HT1080 (cell line): ENCODE measurements at regions not wholly inside any gene's neighbourhood (a gene's known extent, or its start where the extent isn't known, plus 50 kb on each side); places are given as distances from the start of the nearest gene placed in this dataset.

Experiments used
- DNase-seq: peaks from one replicate; pipeline ENCODE4 v3.0.0-alpha.2; 2015; ENCODE audit warnings: low read depth

DNA sequence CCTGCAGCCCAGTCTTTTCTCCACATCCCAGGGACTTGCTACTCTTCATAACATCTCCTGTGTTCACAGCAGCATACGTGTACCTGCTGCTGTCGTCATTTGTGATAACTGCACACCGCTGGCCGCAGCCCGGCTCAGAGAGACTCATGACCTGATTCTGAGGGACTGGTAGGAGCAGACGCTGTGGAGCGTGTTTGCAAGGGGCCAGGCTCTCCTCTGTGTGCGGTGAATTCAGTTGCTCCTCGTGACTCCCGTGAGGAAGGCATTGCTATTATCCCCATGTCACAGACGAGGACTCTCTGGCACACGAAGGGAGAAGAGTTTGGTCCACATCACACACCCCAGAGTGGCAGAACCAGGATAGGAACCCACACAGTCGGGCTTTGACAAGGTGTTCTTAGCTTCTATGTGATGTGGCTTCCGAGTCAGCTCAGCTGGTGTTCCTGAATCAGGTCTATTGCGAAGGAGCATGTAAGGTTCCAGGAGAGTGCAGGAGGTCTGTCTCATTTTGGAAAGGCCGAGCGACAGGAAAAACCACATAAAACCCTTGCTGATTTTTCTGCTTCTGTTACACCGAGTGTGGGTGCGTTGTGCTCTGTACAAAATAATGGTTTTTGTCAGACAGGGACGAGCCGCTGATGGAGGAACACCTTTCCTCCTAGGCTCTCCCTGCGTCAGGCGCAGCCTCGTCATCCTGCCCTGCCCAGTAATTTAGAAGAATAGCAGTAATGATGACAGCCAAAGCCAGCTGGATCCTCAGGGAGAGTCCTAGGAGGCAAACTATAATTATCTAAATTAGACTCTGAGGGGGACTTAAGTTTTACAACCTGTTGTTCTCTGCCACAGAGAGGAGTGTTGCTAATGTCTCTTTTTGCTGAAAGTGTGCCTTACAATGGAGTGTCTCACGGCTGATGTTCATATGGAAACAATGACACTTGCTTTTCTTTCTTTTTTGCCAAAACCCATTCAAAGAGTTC is 157.5 kb upstream of the RGMA start:
- DNase-seq = no peak

- DNase-seq = no peak
Observed at GRCh38 chr15:93245661-93246042, 156.6 kb upstream of the RGMA start.

DNA sequence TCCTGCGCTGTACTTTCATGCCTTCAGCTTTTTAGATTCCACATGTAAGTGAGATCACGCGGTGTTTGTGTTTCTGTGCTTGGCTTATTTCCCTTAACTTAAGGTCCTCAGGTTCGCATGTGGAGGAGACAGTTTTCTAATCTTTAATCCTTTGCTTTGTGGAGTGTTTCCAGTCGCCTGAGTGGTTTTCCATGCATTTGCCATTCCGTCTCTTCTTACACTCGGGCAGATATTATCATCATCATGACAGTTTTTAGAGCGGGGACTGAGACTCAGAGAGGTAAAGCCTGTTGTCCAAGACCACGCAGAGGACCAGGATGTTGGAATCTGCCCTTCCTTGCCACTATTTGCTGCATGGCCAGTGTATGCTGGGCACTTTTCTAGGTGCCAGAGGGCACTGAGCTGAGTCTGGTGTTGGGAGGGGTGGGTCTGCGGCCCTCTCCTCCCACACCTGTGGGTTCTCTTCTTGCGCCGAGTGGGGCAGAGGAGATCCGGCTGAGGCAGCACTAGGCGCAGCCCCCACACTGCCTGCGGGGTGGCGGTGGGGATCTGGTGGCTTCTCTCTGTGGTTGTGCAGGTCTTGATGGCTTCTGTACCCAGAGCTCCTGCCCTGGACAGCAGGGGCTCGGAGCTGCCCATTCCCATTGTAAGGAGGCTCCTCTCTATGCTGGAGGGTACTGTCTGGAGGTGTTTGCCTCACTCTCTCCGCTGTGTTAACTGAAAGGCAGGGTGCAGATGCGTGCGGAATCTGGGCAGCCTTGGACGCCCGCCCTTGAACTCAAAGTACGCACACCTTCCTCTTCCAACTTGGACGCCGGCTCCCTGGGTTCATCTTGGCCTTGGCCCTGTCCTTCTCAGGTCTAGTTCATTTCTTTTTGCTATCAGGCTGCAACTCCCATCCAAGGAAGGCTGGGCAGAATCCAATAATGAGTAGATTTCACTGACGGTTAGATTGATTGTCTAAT is 156.0 kb upstream of the RGMA start:
- DNase-seq = no peak

DNA sequence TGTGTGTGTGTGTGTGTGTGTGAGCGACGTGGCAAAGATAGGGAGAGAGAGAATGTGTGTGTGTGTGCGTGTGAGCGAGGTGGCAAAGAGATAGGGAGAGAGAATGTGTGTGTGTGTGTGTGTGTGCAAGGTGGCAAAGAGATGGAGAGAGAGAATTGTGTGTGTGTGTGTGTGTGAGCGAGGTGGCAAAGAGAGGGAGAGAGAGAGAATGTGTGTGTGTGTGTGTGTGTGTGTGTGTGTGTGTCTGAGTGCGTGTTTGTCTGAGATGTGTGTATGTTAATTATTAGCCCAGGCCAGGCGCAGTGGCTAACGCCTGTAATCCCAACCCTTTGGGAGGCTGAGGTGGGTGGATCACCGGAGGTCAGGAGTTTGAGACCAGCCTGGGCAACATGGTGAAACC is 154.6 kb upstream of the RGMA start:
- no peak for DNase-seq

DNA sequence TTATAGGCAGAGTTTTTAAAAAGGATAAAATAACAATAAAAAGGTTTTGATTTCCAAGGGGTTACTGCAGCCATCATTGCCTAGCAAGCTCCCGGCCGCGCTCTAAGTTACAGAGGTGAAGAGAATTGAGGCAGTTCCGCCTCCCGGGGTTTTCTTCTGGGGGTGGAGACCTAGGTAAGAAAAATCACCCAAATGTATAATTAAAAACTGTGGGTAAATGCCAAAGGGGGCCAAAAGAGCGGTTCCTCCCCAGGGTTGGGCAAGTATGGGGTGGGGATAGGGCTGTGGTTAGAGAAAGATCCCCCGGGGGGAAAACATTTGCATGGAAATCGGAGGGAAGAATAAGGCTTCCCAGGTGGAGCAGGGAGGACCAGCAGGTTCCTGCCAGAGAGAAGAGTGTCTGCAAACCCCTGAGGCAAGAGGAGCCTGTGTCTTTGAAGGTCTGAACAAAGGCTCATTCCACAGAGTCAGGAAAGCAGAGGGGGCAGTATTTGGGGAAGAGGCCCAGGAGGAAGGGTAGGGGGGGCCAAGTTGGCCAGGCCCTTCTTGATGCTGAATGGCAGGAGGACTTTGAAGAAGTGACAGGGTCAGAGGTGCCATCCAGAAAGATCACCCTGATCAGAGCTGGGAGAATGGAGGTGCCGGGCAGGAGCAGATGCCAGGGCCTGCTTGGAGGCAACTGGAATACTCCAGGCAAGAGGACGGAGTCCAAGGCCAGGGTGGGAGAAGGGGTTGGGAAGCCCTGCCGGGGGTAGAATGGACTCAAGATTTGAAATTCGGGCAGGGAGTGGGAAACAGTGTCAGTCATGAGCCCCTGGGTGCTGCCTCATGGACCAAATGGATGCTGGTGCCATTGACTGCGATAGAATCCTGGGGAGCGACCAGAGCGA is 152.9 kb upstream of the RGMA start:
- no peak for DNase-seq

- DNase-seq = no peak
Observed at GRCh38 chr15:93239993-93240392, 151.0 kb upstream of the RGMA start.

- DNase-seq = no peak
Observed at GRCh38 chr15:93239591-93239990, 150.6 kb upstream of the RGMA start.

- DNase-seq = no peak
Observed at GRCh38 chr15:93238641-93239040, 149.6 kb upstream of the RGMA start.

- DNase-seq = no peak
Observed at GRCh38 chr15:93235926-93236780, 147.1 kb upstream of the RGMA start.

DNA sequence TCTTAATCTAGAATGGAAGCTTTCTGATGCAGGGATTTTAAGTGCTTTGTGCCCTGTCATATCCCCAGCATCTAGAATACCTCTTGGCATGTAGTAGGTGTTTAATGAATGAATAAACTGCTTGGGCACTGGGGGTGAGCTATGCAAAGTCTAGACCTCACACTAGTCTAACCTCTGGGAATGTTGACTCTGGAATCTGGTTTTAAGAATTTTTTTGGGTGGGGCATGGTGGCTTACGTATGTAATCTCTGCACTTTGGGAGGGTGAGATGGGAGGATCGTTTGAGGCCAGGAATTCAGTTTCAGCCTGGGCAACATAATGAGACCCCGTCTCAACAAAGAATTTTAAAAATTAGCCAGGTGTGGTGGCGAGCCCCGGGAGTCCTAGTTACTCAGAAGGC is 146.3 kb upstream of the RGMA start:
- no peak for DNase-seq

GRCh38 chr15:93233710-93234109 is 144.7 kb upstream of the RGMA start:
- no peak for DNase-seq

DNA sequence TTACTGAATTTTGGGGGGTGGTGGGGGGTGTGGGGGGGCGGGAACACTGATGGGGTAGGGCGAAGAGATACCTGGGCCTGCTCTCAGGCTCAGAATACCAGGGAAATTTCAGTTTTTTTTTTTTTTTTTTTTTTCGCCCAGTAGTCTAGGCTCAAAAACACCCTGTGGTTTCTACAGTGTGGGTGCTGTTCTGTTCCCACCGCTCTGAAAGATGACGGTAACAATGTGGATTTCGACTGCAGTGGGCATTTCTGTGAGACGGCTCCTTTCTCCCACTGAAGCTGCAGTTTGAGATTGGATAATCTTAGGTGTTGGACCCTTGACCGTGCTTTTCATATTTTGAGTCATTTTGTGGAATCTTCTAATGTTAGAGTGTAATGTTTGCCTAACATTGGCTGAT is 143.8 kb upstream of the RGMA start:
- DNase-seq = no peak

GRCh38 chr15:93231994-93232393 is 143.0 kb upstream of the RGMA start:
- DNase-seq = no peak

DNA sequence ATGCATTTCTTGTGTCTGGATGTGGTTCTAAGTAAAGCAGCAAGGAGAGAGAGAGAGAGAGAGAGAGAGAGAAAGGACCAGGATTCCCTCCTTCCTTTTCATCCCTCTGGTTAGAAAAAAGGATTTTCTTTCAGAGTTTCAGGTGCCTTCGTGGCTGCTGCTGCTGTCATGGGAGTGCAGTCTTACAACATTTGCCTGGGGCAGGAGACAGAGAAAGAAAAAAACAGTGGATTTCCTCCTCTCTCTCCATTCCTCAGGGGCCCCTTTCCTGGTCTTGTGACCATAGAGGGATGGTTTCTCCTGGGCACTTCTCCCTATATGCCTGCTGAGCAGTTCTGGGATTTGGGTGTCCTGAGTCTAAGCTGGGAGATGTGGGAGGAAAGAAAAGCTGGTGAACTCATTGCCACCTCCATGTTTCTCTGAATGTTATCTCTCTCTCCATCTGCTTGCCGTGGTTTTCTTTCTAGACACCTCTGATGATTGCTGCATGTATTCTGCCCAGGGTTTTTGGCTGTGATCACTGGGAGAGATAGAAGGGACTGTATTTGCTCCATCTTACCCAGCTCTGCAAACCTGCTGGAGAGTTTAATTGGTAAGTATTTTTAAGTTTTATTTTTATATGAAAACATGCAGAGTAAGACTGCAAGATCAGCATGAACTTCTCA is 142.4 kb upstream of the RGMA start:
- DNase-seq = no peak

- DNase-seq = no peak
Observed at GRCh38 chr15:93228546-93228945, 139.5 kb upstream of the RGMA start.

DNA sequence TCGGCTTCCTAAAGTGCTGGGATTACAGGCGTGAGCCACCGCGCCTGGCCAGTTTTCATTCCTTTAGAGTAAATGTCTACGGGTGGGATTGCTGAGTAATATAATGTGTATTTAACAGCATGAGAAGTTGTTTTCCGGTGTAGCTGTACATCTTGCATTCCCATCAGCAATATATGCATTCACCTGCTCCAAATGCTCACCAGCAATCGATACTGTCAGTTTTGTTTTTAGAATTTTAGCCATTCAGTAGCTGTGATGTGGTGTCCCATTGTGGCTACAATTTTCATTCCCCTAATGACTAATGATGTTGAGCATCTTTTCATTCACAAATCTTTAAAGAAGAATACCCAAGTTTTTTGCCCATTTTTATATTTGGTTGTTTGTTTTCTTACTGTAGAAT is 134.8 kb upstream of the RGMA start:
- no peak for DNase-seq

- DNase-seq = no peak
Observed at GRCh38 chr15:93221759-93222158, 132.7 kb upstream of the RGMA start.

DNA sequence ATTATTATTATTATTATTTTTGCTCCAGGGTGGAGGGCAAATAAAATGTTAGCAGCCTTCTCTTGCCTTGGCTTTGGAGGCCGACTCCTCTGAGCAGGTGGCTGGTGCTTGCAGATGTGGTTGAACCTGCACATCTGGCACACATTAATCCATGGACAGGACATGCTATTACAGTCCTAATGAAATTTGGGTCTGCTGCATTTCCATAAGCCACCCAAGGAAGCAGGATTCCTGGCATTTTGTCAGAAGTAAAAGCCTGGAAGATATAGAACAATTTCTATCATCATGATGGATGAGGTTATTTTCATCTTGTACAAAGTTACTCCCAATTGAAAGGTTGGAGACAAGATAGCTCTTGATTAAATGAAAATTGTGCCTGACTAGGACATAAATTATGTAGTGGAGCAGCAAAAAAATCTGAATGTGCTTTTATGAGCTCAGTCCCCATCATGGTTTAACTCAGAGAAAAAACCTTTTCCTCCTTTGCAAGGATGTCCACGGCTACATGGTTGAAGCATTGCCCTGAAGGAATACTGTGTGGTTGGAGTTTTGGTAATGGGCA is 130.9 kb upstream of the RGMA start:
- DNase-seq = no peak

GRCh38 chr15:93217343-93217742 is 128.3 kb upstream of the RGMA start:
- no peak for DNase-seq
